Glomerular visceral epithelial cell (primary cell): ENCODE measurements at regions not wholly inside any gene's neighbourhood (a gene's known extent, or its start where the extent isn't known, plus 50 kb on each side); places are given as distances from the start of the nearest gene placed in this dataset.
"Not testable (repeated sequence)": the region's sequence is repeated elsewhere in the genome, so short reads cannot be mapped to it uniquely, and the experiment has no call there.

ENCODE experiments used
- DNase-seq: peaks from one replicate; pipeline ENCODE4 v3.0.0-alpha.2; 2016; ENCODE audit errors: extremely low spot score

- peak; percentile 67 for DNase-seq
Measured at GRCh38 chr12:25615119-25615518, 62.0 kb upstream of the LMNTD1 start.

GRCh38 chr12:25616286-25616685, 63.2 kb upstream of the LMNTD1 start:
- DNase-seq, result no peak

- DNase-seq, result no peak
Measured at GRCh38 chr12:25617991-25618390, 64.9 kb upstream of the LMNTD1 start.

GRCh38 chr12:25623816-25624215, 70.7 kb upstream of the LMNTD1 start:
- DNase-seq, result no peak

- no peak for DNase-seq
Measured at GRCh38 chr12:25625146-25625545, 72.1 kb upstream of the LMNTD1 start.

- DNase-seq, result no peak
Measured at GRCh38 chr12:25629341-25629740, 76.3 kb upstream of the LMNTD1 start.

GRCh38 chr12:25630735-25631515, 77.8 kb upstream of the LMNTD1 start:
- DNase-seq, result not testable (repeated sequence)

- DNase-seq, result not testable (repeated sequence)
Measured at GRCh38 chr12:25633149-25633548, 80.1 kb upstream of the LMNTD1 start.

GRCh38 chr12:25637752-25638151, 84.7 kb upstream of the LMNTD1 start:
- DNase-seq, result no peak

GRCh38 chr12:25639406-25639805, 86.3 kb upstream of the LMNTD1 start:
- no peak for DNase-seq

GRCh38 chr12:25644979-25645378, 91.9 kb upstream of the LMNTD1 start:
- DNase-seq, result no peak

- DNase-seq, result no peak
Measured at GRCh38 chr12:25645427-25645826, 92.3 kb upstream of the LMNTD1 start.

- DNase-seq, result no peak
Measured at GRCh38 chr12:25651931-25652330, 98.8 kb upstream of the LMNTD1 start.

GRCh38 chr12:25652371-25652770, 99.3 kb upstream of the LMNTD1 start:
- DNase-seq, result no peak

GRCh38 chr12:25653487-25654175, 100.5 kb upstream of the LMNTD1 start:
- no peak for DNase-seq

GRCh38 chr12:25655702-25656101, 102.6 kb upstream of the LMNTD1 start:
- DNase-seq, result no peak

GRCh38 chr12:25659621-25660020, 106.5 kb upstream of the LMNTD1 start:
- DNase-seq, result no peak

GRCh38 chr12:25670076-25671055, 117.3 kb upstream of the LMNTD1 start:
- DNase-seq, result peak; percentile 16

- no peak for DNase-seq
Measured at GRCh38 chr12:25675808-25676207, 122.7 kb upstream of the LMNTD1 start.

GRCh38 chr12:25677232-25677937, 124.3 kb upstream of the LMNTD1 start:
- no peak for DNase-seq

- DNase-seq, result no peak
Measured at GRCh38 chr12:25681580-25681979, 128.5 kb upstream of the LMNTD1 start.
